ENCODE measurements at regions not wholly inside any gene's neighbourhood (a gene's known extent, or its start where the extent isn't known, plus 50 kb on each side); places are given as distances from the start of the nearest gene placed in this dataset.

- TF ChIP-seq PATZ1 (CRISPR knock-in tag; IDR thresholded peaks at IDR 0.05; ENCODE audit: borderline replicate concordance) (no peak), ZC3H8 (IDR thresholded peaks at IDR 0.05) (no peak), ZNF407 (IDR thresholded peaks at IDR 0.05; ENCODE audit: low read depth) (no peak), ZNF239 (CRISPR knock-in tag; IDR thresholded peaks at IDR 0.05) (no peak), TSHZ1 (CRISPR knock-in tag; IDR thresholded peaks at IDR 0.05) (no peak)
Observed at GRCh38 chr3:176479248-176479647, 718.0 kb downstream of the TBL1XR1 start.

Data from K562 (cell line).